HFF-Myc (cell line): ENCODE measurements at regions not wholly inside any gene's neighbourhood (a gene's known extent, or its start where the extent isn't known, plus 50 kb on each side); places are given as distances from the start of the nearest gene placed in this dataset.

ENCODE experiments used
- DNase-seq: peaks from one replicate; pipeline ENCODE4 v3.0.0-alpha.2; 2011; ENCODE audit warnings: low read depth; ENCODE audit errors: extremely low read depth
- H3K4me3 ChIP-seq: replicated peaks from 2 replicates; pipeline ENCODE4 v1.5.1; 2011; ENCODE audit warnings: low read depth, mild to moderate bottlenecking, control low read depth, low read length
- CTCF ChIP-seq: IDR thresholded peaks from 2 replicates; pipeline ENCODE4 v1.5.1; 2012; ENCODE audit warnings: mild to moderate bottlenecking, low read depth, low read length, control low read depth; ENCODE audit errors: missing control alignments

- DNase-seq, result no peak
- no peak overlapping the region for H3K4me3 ChIP-seq
Observed at GRCh38 chr15:23910030-23910429, 222.9 kb upstream of the NDN start.

GRCh38 chr15:23912191-23912590 is 225.1 kb upstream of the NDN start:
- H3K4me3 ChIP-seq, result no peak overlapping the region
- DNase-seq, result no peak
- no peak for TF ChIP-seq CTCF

More at GRCh38 chr15:23910030-23910429, 222.9 kb upstream of the NDN start:
- TF ChIP-seq CTCF, result no peak

- no peak for DNase-seq
- H3K4me3 ChIP-seq, result no peak overlapping the region
- no peak for TF ChIP-seq CTCF
Observed at GRCh38 chr15:23913081-23913480, 226.0 kb upstream of the NDN start.

- H3K4me3 ChIP-seq, result no peak overlapping the region
- DNase-seq, result no peak
- no peak for TF ChIP-seq CTCF
Observed at GRCh38 chr15:23913635-23914034, 226.5 kb upstream of the NDN start.

- DNase-seq, result no peak
- no peak overlapping the region for H3K4me3 ChIP-seq
- no peak for TF ChIP-seq CTCF
Observed at GRCh38 chr15:23924686-23925085, 237.6 kb upstream of the NDN start.

GRCh38 chr15:23954931-23955330 is 267.8 kb upstream of the NDN start:
- no peak for DNase-seq
- TF ChIP-seq CTCF, result no peak

GRCh38 chr15:23983500-23984259 is 296.6 kb upstream of the NDN start:
- TF ChIP-seq CTCF, result no peak
- no peak overlapping the region for H3K4me3 ChIP-seq
- DNase-seq, result no peak

More at GRCh38 chr15:23954931-23955330, 267.8 kb upstream of the NDN start:
- no peak overlapping the region for H3K4me3 ChIP-seq
